PC-3 (cell line): ENCODE measurements at regions not wholly inside any gene's neighbourhood (a gene's known extent, or its start where the extent isn't known, plus 50 kb on each side); places are given as distances from the start of the nearest gene placed in this dataset.

Source experiments
- CTCF ChIP-seq: fragments of 300-600 bp; sonication (generic); conservative IDR thresholded peaks from 2 replicates; pipeline ENCODE4 v1.5.1; 2017; ENCODE audit warnings: antibody characterized with exemption, low read depth, mild to moderate bottlenecking, low read length
- EZH2 ChIP-seq: fragments of 300-600 bp; sonication (generic); IDR thresholded peaks from one replicate; pipeline ENCODE4 v1.6.1; 2017; ENCODE audit warnings: antibody characterized with exemption, mild to moderate bottlenecking, low read length; ENCODE audit not compliant: unreplicated experiment

- no peak for TF ChIP-seq CTCF
- TF ChIP-seq EZH2 = no peak
Measured at GRCh38 chr9:79470954-79471353, 100.8 kb upstream of the TLE4 start.
